GM12875 (cell line): ENCODE measurements at regions not wholly inside any gene's neighbourhood (a gene's known extent, or its start where the extent isn't known, plus 50 kb on each side); places are given as distances from the start of the nearest gene placed in this dataset.

Experiments
- H3K4me3 ChIP-seq: one replicate; pipeline ENCODE4 v1.5.1; 2011; ENCODE audit warnings: low read depth, low read length, control low read depth
- CTCF ChIP-seq: IDR thresholded peaks from 2 replicates; pipeline ENCODE4 v1.5.1; 2011; ENCODE audit warnings: low read depth, mild to moderate bottlenecking, control low read depth, inconsistent platforms, low read length, moderate library complexity, borderline replicate concordance; ENCODE audit not compliant: insufficient read depth

- no peak overlapping the region for H3K4me3 ChIP-seq
- no peak for TF ChIP-seq CTCF
These were observed 124.2 kb downstream of the FAM174B start for GRCh38 chr15:92531406-92531805.

DNA sequence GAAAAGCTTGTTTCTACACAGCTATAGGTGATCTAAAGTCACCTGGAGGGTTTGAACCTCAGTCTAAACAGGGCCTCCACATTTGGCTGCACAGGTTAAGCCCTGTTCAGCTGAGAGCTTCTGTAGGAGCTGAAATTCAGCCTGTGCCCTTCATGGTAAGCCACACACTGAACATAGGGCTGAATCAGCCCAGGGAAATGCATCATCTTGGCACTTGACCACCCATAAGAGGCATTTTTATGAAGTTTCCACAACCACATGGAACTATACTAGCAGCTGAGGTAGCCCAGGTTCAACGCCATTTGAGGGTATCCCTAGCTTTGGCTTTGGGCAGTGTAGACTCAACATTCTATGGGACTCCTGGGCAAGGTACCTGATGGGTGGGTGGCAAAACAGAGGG lies 126.8 kb downstream of the FAM174B start:
- H3K4me3 ChIP-seq: no peak overlapping the region
- no peak for TF ChIP-seq CTCF

- no peak for TF ChIP-seq CTCF
- H3K4me3 ChIP-seq: no peak overlapping the region
These were observed 128.4 kb downstream of the FAM174B start for GRCh38 chr15:92527197-92527596.

DNA sequence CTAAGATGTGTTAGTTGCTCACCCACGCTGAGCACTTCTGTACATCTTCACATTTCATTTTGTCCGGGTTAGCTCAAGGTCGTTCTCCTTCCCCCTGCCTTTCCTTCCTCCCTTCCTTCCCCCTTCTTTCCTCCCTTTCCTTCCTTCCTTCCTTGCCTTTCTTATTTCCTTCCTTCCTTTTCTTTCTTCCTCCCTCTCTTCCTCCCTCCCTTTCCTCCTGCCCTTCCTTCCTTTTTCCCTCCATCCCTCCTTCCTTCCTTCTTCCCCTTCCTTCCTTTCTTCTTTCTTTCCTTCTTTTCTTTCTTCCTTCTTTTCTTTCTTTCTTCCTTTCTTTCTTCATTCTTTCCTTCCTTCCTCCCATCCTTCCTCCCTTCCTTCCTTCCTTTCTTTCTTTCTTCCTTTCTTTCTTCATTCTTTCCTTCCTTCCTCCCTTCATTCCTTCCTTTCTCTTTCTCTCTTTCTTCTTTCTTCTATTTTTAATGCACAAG lies 129.8 kb downstream of the FAM174B start:
- no peak for TF ChIP-seq CTCF
- H3K4me3 ChIP-seq: no peak overlapping the region

GRCh38 chr15:92524874-92525565 lies 130.6 kb downstream of the FAM174B start:
- TF ChIP-seq CTCF: no peak
- H3K4me3 ChIP-seq: no peak overlapping the region

DNA sequence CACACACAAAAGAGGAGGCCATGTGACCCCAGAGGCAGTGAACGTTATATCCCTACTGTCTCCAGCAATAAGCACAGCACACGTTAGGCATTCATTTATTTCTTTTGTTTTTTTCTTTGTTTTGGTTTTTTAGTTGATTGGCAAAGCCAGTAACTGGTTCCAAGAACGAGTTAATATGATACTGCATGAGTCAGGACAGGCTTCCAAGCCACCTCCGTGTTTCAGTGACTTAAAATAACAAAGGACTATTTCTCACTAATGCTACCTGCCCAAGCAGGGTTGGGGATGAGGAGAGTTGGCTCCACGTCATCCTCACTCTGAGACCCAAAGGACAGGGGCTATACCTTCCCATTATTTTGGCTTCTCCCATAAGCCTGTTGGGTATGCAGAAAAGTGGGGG lies 130.5 kb downstream of the ST8SIA2 start:
- no peak for TF ChIP-seq CTCF

DNA sequence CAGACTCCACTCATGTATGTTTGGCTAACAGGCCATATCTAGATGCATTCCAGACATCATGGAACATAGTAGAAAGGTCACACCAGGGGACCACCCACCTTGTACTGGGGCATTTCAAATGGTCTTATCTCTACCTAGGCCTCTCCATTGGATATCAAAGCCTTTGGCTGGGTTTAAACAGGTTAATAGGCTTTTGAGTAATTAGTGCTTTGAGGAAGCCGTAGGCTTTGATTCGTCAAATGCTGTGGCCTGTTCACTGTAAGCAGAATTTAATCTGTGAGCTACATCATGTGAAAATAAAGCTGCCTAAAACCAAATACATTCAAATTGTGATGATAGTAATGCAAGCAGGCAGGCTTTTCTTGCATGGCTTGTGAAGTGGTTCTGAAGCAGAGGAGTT lies 129.5 kb downstream of the ST8SIA2 start:
- TF ChIP-seq CTCF: no peak
- H3K4me3 ChIP-seq: no peak overlapping the region

More for the DNA sequence above, 130.5 kb downstream of the ST8SIA2 start:
- no peak overlapping the region for H3K4me3 ChIP-seq
